ENCODE measurements at regions not wholly inside any gene's neighbourhood (a gene's known extent, or its start where the extent isn't known, plus 50 kb on each side); places are given as distances from the start of the nearest gene placed in this dataset.

DNA sequence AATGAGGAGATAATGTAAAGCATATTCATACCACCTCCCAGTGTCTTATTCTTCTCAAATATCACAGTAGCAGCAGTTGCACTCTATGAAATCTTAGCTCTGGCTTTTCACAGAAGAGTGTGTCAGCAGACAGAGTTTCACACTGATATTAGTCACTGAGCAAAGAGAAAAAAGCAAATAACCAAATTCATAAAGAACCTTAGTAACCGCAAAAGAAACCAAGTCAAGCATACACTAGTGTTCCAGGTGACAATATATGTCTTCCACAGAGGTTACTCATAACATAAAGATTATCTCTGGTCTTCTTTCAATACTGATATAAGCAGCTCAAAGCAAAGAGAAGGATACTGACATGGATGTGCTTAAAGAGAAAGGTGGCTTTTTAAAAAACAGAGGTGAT is 181.7 kb upstream of the EDNRA start:
- TF ChIP-seq, protein P1, sequence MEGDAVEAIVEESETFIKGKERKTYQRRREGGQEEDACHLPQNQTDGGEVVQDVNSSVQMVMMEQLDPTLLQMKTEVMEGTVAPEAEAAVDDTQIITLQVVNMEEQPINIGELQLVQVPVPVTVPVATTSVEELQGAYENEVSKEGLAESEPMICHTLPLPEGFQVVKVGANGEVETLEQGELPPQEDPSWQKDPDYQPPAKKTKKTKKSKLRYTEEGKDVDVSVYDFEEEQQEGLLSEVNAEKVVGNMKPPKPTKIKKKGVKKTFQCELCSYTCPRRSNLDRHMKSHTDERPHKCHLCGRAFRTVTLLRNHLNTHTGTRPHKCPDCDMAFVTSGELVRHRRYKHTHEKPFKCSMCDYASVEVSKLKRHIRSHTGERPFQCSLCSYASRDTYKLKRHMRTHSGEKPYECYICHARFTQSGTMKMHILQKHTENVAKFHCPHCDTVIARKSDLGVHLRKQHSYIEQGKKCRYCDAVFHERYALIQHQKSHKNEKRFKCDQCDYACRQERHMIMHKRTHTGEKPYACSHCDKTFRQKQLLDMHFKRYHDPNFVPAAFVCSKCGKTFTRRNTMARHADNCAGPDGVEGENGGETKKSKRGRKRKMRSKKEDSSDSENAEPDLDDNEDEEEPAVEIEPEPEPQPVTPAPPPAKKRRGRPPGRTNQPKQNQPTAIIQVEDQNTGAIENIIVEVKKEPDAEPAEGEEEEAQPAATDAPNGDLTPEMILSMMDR (IDR thresholded peaks at IDR 0.05): no peak
- TF ChIP-seq POLR2A (IDR thresholded peaks at IDR 0.05) (no peak), EP300 (IDR thresholded peaks at IDR 0.05) (no peak)
